ENCODE measurements at regions not wholly inside any gene's neighbourhood (a gene's known extent, or its start where the extent isn't known, plus 50 kb on each side); places are given as distances from the start of the nearest gene placed in this dataset.

DNA sequence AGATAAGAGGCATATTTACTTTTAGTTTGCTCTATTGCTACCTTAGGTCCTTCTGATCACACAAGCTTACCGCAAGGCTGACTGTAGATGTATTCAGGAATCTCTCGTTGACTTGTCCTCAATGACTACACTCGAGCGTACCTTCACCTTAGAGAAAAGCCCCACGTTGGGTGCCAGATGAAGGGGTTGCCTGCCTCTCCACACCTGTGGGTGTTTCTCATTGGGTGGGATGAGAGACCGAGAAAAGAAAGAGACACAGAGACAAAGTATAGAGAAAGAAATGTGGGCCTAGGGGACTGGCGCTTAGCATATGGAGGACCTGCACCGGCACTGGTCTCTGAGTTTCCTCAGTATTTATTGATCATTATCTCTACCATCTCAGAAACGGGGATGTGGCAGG, 51.8 kb downstream of the ASCL4 start:
- POLR2A ChIA-PET = no interaction called here
- no peak for DNase-seq (ENCODE audit: low read depth, low spot score)
- TF ChIP-seq, protein P1, sequence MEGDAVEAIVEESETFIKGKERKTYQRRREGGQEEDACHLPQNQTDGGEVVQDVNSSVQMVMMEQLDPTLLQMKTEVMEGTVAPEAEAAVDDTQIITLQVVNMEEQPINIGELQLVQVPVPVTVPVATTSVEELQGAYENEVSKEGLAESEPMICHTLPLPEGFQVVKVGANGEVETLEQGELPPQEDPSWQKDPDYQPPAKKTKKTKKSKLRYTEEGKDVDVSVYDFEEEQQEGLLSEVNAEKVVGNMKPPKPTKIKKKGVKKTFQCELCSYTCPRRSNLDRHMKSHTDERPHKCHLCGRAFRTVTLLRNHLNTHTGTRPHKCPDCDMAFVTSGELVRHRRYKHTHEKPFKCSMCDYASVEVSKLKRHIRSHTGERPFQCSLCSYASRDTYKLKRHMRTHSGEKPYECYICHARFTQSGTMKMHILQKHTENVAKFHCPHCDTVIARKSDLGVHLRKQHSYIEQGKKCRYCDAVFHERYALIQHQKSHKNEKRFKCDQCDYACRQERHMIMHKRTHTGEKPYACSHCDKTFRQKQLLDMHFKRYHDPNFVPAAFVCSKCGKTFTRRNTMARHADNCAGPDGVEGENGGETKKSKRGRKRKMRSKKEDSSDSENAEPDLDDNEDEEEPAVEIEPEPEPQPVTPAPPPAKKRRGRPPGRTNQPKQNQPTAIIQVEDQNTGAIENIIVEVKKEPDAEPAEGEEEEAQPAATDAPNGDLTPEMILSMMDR (IDR thresholded peaks at IDR 0.05; ENCODE audit: low read depth, low read length) = no peak
- peaks cover 3% of the 10 kb centered on the region; the same call in 1 of the 2 replicates for H3K9me3 ChIP-seq (ENCODE audit: control insufficient read depth, insufficient read depth, low read length)
- H3K4me3 ChIP-seq (ENCODE audit: low read depth, low read length) = no peak overlapping the region
- no peak overlapping the region for H3K27ac ChIP-seq (ENCODE audit: low read depth, low read length)
- CTCF ChIA-PET = no interaction called here
- no peaks in the 10 kb centered on the region for H3K27me3 ChIP-seq (ENCODE audit: control insufficient read depth, insufficient read depth, low read length)

DNA sequence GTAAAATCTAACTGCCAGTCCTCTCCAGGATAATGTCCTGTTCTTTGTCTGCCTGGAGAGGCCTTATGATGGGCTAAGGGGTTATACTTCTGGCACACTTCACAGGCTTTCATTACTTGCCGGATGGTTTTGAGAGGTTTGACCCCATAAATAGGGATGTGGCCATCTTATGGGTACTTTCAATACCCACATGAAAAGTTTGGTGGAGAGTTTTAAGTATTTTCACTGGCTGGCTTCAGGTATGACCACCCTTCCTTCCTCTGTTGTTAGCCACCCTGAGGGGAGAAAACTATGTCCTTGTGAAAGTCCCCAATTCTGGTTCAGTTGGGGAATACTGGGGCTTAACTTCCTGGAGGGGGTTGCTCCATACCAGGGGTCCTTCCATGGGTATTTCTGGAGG, 54.8 kb downstream of the ASCL4 start:
- ChIA-PET POLR2A (no interaction called here), CTCF (no interaction called here)
- H3K4me3 ChIP-seq (ENCODE audit: low read depth, low read length) = no peak overlapping the region
- TF ChIP-seq, protein P1 (IDR thresholded peaks at IDR 0.05; ENCODE audit: low read depth, low read length) = no peak
- H3K9me3 ChIP-seq (ENCODE audit: control insufficient read depth, insufficient read depth, low read length) = peaks cover 3% of the 10 kb centered on the region; the same call in 1 of the 2 replicates
- H3K27me3 ChIP-seq (ENCODE audit: control insufficient read depth, insufficient read depth, low read length) = no peaks in the 10 kb centered on the region
- no peak for DNase-seq (ENCODE audit: low read depth, low spot score)
- no peak overlapping the region for H3K27ac ChIP-seq (ENCODE audit: low read depth, low read length)

DNA sequence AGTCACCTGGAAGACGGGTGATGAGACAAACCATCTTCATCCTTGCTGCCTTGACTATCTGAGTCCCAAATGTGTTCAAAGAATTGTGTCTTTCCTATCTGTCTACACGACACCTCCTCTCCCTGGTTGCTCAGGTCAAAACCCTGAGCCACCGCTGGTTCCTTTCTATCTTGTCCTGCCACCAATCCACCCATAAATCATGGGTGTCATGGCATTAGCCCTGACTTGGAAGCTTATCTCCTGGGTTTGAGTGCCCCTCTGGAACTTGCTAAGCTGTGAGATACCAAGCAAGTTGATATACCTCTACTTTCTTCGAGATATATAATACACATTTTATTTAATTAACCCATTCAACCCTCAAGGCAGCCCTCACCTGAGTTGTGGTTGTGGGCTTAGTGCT, 57.9 kb downstream of the ASCL4 start:
- Histone ChIP-seq H3K4me3 (ENCODE audit: low read depth, low read length) (no peak overlapping the region), H3K27me3 (ENCODE audit: control insufficient read depth, insufficient read depth, low read length) (no peaks in the 10 kb centered on the region), H3K27ac (ENCODE audit: low read depth, low read length) (no peak overlapping the region), H3K9me3 (ENCODE audit: control insufficient read depth, insufficient read depth, low read length) (no peaks in the 10 kb centered on the region)
- TF ChIP-seq, protein P1 (IDR thresholded peaks at IDR 0.05; ENCODE audit: low read depth, low read length) = no peak
- no peak for DNase-seq (ENCODE audit: low read depth, low spot score)
- CTCF ChIA-PET = no interaction called here
- POLR2A ChIA-PET = no interaction called here

DNA sequence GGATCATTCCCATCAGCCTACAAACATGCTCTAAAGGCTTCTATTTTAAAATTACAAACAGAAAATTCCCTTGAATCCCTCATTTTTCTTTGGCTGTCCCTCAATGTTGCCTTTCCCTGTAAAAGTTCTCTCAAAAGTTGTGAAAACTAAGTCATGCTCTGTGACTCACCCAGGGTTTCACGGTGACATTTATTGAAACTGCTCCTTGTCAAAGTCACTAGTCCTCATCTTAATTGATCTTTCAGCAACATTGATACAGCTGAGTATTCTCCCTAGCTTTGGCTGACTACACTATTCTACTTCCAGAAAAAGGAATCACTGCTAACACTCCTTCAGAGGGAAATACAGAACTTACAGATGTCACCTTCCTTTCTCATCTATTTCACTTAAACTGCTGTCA, 65.7 kb downstream of the ASCL4 start:
- no peak overlapping the region for H3K27ac ChIP-seq (ENCODE audit: low read depth, low read length)
- no peak overlapping the region for H3K4me3 ChIP-seq (ENCODE audit: low read depth, low read length)
- peaks cover 25% of the 10 kb centered on the region for H3K27me3 ChIP-seq (ENCODE audit: control insufficient read depth, insufficient read depth, low read length)
- ChIA-PET POLR2A (no interaction called here), CTCF (no interaction called here)
- no peak for DNase-seq (ENCODE audit: low read depth, low spot score)
- no peaks in the 10 kb centered on the region; the same call in 1 of the 2 replicates for H3K9me3 ChIP-seq (ENCODE audit: control insufficient read depth, insufficient read depth, low read length)
- TF ChIP-seq, protein P1 (IDR thresholded peaks at IDR 0.05; ENCODE audit: low read depth, low read length) = no peak

DNA sequence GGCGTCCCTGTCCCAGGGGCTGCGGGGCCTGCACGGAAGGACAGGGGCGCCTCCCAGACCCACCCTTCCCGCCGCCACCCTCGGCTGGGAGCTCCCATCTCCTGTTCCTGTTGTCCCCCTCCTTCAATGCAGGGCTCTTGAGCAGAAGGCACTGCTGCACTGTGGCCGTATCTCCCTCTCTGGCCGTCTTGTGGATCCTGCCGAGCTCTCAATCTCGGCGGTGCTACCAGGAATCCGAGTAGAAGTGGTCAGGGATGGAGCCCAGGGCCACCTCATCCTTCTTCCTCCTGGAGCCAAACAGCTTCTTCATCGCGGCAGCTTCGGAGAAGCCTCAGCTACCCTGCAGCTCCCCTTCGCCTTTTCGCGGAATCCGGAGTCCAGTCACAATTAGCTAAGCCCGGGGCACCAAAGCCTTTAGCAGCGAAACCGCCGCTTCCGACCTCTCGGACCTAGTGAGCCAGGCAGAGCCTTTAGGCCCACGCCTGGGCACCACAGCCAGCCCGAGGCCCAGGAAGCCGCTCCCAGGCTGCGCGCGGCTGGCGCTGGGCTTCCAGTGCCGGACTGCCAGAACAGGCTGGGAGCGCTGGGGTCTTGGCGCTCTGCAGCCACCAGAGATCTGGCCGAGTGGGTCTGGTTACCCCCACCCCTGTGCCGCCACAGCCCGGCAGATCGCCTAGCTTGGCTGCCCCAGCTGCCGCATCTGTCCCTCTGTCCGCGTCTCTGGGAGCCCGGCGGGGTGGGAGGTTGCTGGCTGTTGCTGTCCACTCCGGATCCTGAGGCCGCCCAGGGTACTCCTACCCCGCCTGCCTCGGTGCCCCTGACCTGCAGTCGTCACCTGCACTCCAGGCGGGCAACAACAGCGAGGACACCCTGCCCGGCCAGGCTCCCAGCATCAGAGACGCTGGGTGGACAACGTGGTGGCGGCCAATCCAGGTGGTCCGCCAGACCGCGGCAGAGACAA, 69.1 kb downstream of the ASCL4 start:
- no peak for DNase-seq (ENCODE audit: low read depth, low spot score)
- peaks cover 39% of the 10 kb centered on the region for H3K27me3 ChIP-seq (ENCODE audit: control insufficient read depth, insufficient read depth, low read length)
- ChIA-PET POLR2A (no interaction called here), CTCF (no interaction called here)
- H3K27ac ChIP-seq (ENCODE audit: low read depth, low read length) = no peak overlapping the region
- H3K9me3 ChIP-seq (ENCODE audit: control insufficient read depth, insufficient read depth, low read length) = no peaks in the 10 kb centered on the region; the same call in 1 of the 2 replicates
- no peak overlapping the region for H3K4me3 ChIP-seq (ENCODE audit: low read depth, low read length)
- TF ChIP-seq, protein P1 (IDR thresholded peaks at IDR 0.05; ENCODE audit: low read depth, low read length) = no peak

All from AG04450 (cell line).